ENCODE measurements at regions not wholly inside any gene's neighbourhood (a gene's known extent, or its start where the extent isn't known, plus 50 kb on each side); places are given as distances from the start of the nearest gene placed in this dataset.

DNA sequence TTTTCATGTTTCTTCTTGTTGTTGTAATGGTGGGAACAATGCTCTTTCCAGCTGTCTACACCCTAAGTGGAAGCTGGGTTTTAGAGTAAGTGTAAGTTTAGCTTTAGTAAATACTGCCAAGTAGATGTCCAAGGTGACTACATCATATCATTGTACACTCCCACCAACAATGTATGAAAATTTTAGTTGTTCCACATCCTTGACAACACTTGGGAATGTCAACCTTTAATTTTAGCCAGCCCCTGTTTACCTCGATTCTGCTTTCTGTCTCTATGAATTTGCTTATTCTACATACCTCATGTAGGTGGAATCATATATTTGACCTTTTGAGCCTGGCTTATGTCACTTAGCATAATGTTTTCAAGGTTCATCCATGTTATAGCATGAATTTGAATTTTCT lies 93.0 kb downstream of the MTPAP start:
- no peak for DNase-seq

DNA sequence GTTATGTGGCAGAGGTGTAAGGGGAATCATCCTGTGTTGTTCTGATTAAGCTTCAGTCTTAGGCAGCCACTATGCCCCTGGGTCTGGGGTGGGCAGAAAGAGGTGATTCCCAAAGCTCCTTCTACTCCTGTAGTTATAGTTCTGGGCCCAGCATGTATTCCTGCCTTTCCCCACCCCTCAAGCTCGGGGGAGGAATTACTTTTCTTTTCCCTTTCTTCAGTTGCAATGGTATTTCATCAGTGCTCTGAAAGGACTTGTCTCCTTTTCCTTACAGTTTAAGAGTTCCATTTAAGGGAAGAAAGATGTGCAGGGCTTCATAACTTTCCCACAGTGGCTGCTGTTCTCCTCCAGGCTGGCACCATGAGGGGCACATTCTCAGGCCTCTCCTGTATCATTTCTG lies 94.2 kb downstream of the MTPAP start:
- DNase-seq = no peak

DNA sequence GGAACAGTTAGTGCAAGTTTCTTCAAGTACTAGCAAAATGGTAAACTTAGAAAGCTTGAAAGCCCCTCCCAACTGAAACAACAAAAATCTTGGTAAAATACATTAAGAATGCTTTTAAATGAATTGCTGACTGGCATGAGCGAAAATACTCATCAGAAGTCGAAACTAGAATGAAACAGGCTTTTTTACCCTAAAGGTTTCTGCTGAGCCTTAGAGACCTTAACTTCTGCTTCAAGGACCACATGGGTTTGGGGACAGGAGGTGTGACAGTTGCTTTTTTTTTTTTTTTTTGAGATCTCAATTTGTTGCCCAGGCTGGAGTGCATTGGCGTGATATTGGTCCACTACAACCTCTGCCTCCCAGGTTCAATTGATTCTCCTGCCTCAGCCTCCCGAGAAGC lies 100.3 kb downstream of the MTPAP start:
- no peak for DNase-seq

DNA sequence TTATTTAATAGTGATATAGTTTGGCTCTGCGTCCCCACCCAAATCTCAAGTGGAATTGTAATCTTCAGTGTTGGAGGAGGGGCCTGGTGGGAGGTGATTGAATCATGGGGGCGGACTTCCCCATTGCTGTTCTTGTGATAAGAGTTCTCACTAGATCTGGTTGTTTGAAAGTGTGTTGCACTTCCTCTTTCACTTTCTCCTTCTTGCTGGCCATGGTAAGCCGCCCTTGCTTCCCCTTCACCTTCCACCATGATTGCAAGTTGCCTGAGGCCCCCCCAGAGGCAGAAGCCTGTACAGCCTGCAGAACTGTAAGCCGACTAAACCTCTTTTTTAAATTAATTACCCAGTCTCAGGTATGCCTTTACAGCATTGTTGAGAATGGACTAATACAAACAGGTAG lies 101.4 kb downstream of the MTPAP start:
- DNase-seq = no peak

DNA sequence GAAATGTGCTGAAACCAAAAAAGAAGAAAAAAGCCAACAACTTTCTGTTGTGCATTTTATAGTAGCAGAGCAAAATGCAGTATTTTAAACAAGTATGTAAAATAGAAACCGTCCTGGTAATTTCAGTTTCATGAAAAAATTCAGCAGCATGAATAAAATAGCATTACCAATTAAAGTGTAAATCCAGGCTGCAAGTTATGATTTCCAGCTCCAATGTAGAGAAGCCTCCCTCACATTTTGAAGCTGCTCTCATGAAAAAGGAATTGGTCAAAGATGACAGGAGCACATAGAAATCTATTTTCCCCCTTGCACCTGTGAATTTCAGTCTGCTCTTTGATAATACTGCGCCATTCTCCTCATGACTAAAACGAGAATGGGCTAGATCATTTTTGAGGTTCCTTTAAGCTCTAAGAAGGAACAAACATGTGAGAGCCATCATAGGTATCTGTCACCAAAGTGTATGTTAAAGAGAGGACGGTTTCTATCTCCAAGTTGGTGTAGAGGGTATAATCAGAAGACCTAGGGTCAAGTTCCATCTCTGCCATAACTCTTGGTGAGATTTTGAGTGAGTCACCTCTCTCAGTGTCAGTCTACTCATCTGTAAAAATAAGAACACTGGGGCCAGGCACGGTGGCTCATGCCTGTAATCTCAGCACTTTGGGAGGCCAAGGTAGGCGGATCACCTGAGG lies 107.5 kb downstream of the MTPAP start:
- DNase-seq = no peak

DNA sequence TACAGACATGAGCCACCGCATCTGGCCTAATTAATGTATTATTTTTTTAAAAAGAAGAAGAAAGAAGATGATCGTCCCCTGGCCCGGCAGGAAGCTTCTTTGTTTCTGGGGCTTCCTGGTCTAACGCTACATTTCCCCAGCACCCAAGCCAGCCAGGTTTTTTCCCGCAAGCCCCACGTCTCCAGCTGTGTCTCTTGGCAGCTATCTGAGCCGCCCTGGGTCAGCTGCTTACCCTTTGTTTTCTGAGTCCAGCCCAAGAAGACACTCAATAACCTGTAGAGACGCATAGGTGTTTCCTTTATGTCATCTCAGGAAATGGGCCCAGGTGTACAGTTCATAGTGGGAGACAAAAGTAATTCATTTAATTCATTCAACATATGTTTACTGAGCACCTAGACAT lies 110.2 kb downstream of the MTPAP start:
- no peak for DNase-seq

DNA sequence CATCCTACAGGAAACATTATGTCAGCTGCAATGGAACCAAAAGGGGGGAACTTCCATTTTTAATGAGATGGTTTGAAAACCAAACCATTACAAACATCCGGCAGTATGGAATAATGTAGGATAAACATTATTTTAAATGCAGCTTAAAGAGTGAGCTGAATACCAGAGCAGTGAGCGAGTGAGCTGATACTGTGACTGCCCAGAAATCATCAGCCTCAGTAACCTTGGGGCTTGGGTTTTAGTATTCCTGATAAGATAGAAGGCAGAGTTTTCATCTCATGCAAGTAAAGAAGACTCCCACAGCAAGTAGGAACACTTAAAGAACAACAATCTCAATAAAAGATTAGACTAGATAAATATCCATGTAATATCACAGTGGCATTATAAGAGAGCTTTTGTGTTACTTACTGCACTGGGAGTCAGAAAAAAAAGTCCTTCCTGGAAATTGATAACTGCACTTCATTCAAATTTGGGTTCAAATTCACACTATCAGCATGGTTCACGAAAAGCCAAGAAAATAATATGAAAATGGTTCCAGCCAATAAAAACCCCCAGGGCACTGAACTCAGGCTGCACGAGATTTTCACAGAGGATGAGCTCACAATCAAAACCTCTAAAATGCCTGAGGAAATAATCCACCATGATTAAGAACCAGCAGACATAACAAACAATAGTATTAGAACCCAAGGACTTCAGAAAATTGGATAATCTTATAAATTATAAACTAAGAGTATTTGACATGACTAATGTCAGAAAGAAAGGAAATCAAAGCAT lies 115.7 kb downstream of the MTPAP start:
- DNase-seq = no peak

DNA sequence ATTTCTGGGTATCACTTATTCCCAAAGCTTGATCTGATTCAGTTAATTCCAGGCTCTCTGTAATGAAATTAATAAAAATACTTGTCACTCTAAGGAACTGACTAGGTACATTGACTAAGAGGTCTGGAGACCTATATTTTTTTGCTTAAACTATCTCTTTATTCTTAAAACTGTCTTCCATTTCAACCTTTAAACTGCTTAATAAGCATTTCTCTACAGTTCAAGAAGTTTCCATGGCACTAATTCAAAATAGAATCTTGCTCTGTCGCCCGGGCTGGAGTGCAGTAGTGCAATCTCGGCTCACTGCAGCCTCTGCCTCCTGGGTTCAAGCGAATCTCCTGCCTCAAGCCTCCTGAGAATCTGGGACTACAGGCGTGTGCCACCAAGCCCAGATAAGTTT lies 117.4 kb downstream of the MTPAP start:
- DNase-seq = no peak

DNA sequence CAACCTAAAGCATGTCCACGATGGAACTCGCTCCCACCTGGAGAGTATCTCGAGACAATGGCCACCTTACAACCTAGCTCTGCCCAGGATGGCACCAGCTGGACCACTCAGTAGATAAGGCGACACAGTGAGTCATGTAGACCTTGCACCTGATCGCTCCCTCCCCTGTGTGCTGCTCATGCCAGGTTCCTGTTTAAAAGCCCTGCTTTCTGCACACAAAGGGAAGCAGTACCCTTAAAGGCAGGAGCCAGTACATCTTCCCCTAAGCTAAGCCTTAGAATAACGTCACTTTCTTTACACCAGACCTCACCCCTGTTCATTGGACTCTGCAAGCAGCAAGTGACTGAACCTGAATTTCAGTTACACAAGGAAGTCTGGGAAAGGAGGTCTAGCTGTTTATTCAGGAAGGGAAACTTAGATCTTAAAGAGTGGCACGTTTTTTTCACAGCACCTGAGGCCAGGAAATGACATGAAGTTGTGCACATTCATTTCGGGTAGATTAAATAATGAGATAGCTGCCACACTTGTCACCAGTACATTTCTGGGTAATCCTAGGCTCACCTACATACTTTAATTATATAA lies 117.9 kb downstream of the MTPAP start:
- no peak for DNase-seq

DNA sequence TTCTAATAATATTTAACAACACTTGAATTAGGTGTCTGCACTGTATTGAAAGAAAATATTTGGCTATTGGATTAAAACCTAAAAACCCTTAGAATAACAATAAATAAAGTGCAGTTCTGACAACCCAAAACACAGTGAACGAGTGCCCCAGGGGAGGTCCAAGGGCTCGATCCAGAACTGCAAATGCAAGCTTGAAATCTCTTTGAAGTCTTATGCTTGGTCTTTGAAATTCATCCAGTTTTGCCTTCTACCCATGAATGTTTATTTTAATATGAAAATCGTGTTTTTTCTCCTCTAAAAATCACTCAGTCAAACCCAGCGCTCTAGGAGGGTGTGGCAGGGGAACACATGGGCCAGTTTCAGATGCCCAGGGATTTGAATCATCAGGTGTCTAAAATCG lies 119.5 kb downstream of the MTPAP start:
- no peak for DNase-seq

DNA sequence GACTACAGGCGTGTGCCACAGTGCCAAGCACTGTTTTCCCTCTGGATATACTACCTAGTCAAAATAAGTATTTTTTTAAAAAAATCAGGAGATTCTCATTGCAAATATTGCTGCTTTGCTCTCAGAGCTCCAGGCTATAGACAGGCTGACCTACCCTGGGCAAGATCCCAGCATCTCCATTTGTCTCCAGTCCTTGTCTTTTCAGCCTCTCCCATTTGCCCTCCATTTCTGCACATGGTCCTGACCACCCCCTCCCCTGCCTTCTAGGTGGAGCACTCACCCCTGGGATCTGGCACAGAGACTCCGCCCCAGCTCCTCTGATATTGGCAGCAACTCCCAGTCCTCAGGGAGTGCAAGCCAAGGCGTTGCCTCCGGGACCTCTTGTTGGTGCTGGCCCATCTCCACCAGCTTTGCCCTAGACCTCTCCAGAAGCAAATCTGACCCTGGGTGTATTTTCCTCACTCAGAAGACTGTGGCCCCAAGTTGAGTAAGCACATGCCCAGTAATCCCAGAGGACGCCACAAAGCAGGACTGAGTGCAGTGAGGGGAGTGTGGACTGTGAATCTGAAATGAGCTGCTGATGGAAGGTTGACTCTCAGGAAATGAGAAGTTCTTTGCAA lies 120.6 kb downstream of the MTPAP start:
- DNase-seq = no peak

DNA sequence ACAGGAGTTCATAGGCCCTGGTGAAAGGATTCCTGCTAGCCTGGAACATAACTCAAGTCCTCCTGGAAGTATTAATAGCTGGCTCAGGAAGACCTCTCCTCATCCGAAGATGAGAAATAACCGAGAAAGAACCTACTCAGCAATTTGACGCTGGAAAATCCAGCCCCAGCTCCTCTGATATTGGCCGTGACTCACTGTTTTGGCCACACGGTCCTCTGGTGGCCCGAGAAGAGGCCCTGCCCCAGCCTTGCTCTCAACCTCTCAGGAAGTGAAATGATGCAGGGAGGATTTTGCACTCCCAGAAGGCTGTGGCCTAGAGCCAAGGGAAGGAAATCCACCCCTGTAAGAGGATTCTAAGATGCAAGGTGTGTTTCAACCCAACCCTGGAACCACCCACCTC lies 121.6 kb downstream of the MTPAP start:
- DNase-seq = no peak

DNA sequence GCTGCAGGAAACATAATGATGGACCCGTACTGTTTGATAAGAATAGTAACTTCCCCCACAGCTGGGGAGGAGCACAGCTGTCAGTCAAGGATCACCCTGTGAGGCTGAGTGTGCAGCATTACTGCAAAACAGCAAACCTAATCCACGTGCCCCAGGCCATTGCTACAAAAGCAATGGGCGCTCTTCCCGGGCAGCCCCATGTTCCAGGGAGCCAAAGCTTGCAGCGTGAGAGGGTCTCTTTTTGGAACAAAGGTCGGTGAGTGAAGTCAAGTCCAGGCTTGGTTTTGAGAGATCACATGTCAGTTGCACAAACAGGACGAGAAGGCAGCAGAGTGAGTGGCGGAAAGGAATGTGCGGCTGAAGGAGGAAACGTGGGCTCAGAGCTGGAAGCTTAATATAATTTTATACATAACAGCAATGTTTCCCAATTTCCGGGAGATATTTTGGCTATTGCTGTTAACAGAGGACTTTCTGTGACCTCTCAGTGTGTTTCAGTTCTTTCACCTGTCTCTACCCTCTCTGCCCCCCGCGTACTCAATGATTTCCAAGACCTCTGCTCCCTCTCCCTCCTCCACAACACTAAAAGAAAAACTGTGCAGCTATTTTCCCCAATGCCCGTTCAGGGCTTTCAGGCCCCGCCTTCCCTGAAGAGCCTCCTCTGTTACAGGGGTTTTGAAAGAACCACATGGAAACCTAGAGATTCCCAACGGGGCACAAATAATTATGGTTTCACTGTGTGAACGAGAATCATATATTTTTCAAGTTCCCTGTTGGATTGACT lies 128.9 kb downstream of the MTPAP start:
- no peak for DNase-seq

DNA sequence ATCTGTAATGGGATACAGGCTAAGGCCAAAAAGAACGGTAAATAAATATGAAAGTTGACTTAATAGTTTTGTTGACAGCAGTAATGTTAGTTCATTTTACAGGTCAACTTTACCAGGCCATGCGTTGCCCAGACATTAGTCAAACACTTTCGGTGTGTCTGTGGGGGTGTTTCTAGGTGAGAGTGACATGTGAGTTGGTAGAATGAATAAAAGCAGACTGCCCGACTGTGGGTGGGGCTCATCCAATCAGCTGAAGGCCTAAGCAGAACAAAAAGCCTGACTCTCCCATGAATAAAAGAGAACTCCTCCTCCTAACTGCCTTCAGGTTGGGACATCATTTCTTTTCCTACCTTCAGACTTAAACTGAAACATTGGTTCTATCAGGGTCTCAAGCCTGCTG lies 132.3 kb downstream of the MTPAP start:
- no peak for DNase-seq

DNA sequence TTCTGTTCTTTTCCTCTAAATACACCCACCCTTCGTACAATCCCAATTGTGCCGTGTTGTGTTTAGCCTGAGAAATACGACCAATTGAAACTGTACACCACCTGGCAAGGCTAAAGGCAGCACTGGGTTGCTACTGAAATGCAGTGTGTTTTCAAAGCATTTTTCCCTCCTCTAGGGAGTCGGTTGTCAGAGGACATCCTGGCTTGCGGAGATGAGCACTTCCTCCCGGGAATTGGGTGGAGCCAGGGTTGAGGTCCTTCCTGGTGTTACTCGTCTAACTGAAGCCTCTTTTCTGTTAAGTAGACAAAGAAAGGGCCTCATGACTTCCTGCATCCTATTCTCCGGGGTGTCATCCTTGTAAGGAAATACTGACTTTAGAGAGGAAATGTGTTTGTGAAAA lies 133.5 kb downstream of the MTPAP start:
- no peak for DNase-seq

DNA sequence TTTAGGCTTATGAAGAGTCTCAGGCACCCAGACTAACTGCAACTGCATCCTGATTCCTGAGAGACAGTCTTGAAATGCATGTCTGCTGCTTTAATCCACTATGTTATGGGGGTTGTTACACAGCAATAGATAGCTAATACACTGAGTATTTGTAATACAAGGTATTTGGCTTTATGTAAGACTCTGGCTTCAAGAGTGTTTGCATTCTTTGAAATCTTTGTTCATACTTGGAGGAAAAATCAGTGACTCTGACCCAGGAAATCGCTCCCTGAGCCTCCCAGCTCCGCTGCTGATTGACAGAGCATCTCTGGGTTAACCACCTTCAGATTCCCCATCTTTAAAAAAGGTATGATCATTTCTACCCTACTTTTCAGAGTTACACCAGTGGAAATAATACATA lies 133.9 kb downstream of the MTPAP start:
- DNase-seq = no peak

DNA sequence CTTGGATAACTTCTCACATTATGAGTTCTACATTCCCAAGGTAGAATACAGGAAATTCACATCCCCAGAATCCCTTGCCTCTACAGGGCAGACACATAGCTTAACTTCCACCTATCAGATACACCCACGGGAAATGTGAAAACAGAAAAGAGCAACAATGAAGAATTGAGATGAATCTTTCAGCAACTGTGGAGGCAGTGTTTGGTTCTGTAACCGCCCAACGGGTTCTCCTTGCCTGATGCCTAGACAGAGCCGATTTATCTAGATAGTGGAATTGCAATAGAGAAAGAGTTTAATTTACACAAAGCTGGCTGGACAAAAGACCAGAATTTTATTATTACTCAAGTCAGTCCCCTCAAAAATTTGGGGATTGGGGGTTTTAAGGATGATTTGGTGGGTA lies 138.8 kb downstream of the MTPAP start:
- no peak for DNase-seq

DNA sequence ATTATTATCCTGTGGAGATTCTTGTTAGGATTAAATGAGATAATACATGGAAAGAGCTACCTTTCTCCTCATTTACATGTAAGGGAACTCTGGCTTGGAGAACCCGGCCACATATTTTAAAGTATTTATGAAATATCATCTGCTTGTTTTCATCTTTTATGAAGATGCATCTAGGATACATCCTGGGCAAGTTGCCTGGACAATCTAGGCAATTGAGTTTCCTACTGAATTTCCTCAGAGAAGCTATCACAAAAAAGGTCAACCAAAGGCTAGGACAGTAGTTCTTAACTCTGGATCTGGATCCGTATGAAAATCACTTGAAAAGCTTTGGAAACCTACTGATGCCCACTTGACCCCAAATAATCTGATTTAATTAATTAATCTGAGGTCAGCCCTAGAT lies 140.7 kb downstream of the MTPAP start:
- DNase-seq = no peak

DNA sequence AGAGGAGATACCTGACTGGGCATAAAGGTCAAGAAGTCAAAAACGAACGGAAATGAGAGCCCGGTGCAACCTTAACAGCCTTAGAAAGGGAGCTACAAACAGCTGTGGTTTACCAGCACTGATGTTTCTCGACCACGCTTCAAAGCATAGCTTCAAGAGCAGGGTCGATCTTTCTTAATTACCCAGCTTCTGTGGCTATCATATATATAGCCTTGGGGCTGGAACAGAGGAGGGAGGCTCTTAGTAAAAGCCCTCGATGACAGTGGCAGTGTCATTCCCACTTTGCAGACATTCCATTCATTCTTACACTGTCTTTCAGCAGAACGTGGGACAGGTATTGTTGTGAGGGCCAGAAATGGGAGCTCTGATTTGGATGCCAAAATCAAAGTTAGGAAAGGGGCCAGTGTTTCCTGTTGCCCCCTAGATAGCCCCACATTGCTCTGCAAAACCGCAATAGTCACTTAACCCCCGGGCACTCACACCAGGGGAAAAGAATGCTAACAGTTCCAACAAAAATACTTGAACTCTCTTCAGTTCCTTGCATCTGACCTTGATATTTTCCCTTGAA lies 141.5 kb downstream of the MTPAP start:
- DNase-seq = no peak

DNA sequence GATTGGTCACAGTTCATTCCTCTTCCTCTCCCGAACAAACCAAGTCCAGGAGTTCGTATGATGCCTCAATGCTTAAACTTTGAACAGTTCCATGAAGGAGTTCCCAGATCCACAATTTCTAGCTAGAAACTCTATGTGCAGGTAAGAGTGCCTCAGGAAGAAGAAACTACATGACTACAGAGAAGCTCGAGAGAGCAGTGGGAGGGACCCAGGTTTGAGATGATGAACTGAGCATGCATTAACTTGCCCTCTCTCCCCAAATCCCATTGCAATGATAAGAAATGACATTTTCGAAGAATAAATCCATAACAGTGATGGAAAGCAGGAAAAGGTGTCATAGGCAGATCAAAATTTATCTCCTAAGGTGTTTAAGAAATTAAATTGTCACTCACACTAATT lies 140.6 kb upstream of the JCAD start:
- no peak for DNase-seq

DNA sequence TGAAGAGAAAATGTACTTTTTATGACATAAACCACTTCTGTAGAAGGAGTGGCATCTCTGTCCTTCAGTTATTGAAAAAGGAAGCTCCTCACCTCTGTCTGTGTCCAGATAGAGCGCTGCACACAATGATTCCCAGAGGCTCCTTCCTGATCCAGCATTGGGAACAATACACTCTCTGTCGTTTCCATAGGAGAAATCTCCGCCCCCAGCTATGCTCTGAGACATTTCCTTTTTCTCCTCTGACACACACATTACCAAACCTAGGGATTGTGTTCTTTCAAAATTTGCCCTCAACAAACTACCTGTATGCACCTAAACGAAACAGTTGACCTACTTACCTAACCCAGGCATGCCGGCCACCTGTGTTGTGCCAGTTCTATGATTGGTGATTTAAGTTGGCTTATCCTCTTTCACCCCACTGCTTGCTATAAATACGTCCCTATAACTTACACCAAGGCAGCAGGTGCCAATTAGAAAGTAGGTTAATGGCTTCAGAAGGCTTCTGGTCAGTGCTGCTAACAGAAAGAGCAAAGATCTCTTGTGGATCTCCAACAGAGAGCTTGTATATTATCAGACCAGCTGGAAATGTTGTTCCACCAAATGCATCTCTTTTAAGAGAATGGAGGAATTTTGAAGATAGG lies 140.1 kb upstream of the JCAD start:
- DNase-seq = no peak

DNA sequence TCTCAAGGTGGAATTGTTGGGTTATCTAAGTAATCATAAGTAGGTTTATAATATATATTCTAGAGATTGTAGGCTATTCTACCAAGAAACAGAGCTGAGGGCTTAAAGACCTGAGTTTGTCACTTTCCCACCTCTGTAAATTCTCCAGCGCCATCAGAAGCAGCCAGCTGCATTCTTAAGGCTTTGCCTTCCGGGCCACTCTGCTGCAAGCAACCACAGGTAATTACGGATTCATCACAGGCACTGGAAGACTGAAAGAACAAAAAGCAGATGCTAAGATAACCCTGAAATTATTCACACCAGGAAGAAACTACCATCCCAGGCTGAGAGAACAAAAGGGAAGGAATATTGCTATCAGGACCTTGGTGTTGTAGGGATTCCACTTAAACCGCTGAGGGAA lies 137.8 kb upstream of the JCAD start:
- DNase-seq = no peak
